ENCODE measurements at regions not wholly inside any gene's neighbourhood (a gene's known extent, or its start where the extent isn't known, plus 50 kb on each side); places are given as distances from the start of the nearest gene placed in this dataset.

GRCh38 chr2:14524041-14524802, 108.3 kb upstream of the LRATD1 start:
- no peak overlapping the region for H3K27ac ChIP-seq
- no peaks in the 10 kb centered on the region for H3K27me3 ChIP-seq (ENCODE audit: low read depth)
- H3K36me3 ChIP-seq, result no peaks in the 10 kb centered on the region
- TF ChIP-seq, protein P1, sequence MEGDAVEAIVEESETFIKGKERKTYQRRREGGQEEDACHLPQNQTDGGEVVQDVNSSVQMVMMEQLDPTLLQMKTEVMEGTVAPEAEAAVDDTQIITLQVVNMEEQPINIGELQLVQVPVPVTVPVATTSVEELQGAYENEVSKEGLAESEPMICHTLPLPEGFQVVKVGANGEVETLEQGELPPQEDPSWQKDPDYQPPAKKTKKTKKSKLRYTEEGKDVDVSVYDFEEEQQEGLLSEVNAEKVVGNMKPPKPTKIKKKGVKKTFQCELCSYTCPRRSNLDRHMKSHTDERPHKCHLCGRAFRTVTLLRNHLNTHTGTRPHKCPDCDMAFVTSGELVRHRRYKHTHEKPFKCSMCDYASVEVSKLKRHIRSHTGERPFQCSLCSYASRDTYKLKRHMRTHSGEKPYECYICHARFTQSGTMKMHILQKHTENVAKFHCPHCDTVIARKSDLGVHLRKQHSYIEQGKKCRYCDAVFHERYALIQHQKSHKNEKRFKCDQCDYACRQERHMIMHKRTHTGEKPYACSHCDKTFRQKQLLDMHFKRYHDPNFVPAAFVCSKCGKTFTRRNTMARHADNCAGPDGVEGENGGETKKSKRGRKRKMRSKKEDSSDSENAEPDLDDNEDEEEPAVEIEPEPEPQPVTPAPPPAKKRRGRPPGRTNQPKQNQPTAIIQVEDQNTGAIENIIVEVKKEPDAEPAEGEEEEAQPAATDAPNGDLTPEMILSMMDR (IDR thresholded peaks at IDR 0.05), result no peak
- H3K4me1 ChIP-seq, result no peaks in the 10 kb centered on the region
- H3K9me3 ChIP-seq, result no peaks in the 10 kb centered on the region
- intact Hi-C loops (cut with DNase I), result no loop called here
- no peak overlapping the region for H3K4me3 ChIP-seq
- DNase-seq, result no peak
- ATAC-seq, result no peak

- Histone ChIP-seq H3K36me3 (no peaks in the 10 kb centered on the region), H3K9me3 (no peaks in the 10 kb centered on the region), H3K4me1 (no peaks in the 10 kb centered on the region), H3K4me3 (no peak overlapping the region), H3K27ac (no peak overlapping the region), H3K27me3 (ENCODE audit: low read depth) (no peaks in the 10 kb centered on the region)
- TF ChIP-seq, protein P1 (IDR thresholded peaks at IDR 0.05), result no peak
- no peak for ATAC-seq
- intact Hi-C loops (cut with DNase I), result no loop called here
- no peak for DNase-seq
These were observed 107.8 kb upstream of the LRATD1 start for GRCh38 chr2:14524803-14525080.

DNA sequence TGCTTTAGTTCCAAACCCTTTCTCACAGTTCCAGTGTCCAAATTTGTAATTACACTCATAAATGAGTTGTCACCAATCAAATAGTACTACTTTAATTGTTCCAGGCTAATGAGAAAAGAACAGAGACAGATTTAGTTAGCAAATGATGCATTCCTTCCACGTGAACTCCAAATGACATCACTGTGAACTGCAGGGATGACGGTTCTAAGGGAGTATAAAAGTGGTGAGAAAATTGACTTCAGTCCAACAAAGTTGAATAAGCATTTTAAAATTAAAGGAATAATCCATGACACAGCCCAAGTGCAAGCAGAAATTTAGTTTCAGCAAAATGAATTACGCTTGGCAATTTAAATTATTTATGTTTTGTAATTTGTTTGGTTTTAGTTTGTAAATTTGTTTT, 102.0 kb upstream of the LRATD1 start:
- no peak for ATAC-seq
- no peaks in the 10 kb centered on the region for H3K9me3 ChIP-seq
- no peaks in the 10 kb centered on the region for H3K27me3 ChIP-seq (ENCODE audit: low read depth)
- TF ChIP-seq, protein P1 (IDR thresholded peaks at IDR 0.05), result no peak
- H3K27ac ChIP-seq, result no peak overlapping the region
- DNase-seq, result no peak
- H3K4me3 ChIP-seq, result no peak overlapping the region
- no peaks in the 10 kb centered on the region for H3K36me3 ChIP-seq
- no peaks in the 10 kb centered on the region for H3K4me1 ChIP-seq
- intact Hi-C loops (cut with DNase I), result no loop called here

DNA sequence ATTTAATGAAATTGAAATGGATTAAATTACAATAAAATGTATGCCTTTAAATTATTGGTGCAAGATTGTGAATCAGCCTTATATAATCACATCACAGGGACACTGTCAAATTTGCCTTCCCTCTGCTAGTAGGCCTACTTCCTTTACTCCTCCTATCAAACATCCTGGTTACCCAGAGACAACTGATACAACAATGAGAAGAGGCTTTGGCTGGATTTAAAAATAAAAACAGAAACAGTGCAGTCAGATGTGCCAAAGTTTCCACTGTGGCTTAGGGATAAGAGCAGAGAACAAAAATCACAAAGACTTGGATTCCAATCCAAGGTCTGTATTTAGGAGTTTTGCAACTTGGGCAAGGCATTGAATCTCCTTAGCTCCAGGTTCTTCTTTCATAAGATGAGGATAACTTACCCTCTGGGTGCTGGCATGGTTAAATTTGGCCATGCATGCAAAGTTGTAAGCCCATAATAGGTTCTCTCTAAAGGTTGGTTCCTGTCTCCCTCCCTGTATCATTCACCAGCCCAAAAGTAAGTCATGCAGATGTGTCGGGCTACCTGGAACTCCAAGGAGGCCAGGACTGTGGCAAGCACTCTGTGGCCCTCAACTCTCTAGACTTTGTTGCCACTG, 99.3 kb upstream of the LRATD1 start:
- TF ChIP-seq, protein P1 (IDR thresholded peaks at IDR 0.05), result no peak
- no peaks in the 10 kb centered on the region for H3K4me1 ChIP-seq
- H3K9me3 ChIP-seq, result no peaks in the 10 kb centered on the region
- H3K36me3 ChIP-seq, result no peaks in the 10 kb centered on the region
- no peak overlapping the region for H3K27ac ChIP-seq
- DNase-seq (no peak), ATAC-seq (no peak)
- no peaks in the 10 kb centered on the region for H3K27me3 ChIP-seq (ENCODE audit: low read depth)
- intact Hi-C loops (cut with DNase I), result no loop called here
- no peak overlapping the region for H3K4me3 ChIP-seq

DNA sequence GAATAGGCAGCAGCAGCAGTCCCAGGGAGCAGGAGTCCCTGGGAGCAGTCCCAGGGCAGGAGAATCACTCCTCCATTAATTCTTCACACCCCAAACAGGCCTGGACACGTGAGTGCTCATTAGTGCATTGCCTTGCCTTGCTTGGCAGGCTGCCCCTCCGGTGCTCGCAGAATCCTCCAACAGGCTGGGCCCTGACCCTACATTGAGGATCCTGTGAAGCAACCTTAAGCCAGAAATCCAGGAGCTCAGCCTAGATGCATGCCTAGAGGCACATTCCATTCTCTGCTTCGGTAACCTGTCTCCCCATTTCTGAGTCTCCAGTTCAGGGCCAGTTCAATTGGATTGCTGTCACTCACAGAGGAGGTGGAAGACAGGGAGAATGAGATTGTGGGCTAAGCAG, 97.4 kb upstream of the LRATD1 start:
- no peak for DNase-seq
- no peak overlapping the region for H3K4me3 ChIP-seq

More for the DNA sequence above, 97.4 kb upstream of the LRATD1 start:
- Histone ChIP-seq H3K36me3 (no peaks in the 10 kb centered on the region), H3K4me1 (no peaks in the 10 kb centered on the region), H3K27me3 (ENCODE audit: low read depth) (no peaks in the 10 kb centered on the region), H3K27ac (no peak overlapping the region), H3K9me3 (no peaks in the 10 kb centered on the region)
- intact Hi-C loops (cut with DNase I), result no loop called here
- no peak for ATAC-seq
- TF ChIP-seq, protein P1 (IDR thresholded peaks at IDR 0.05), result no peak

All from lower lobe of right lung (tissue), 2 donors.